HepG2 (cell line): ENCODE measurements at regions not wholly inside any gene's neighbourhood (a gene's known extent, or its start where the extent isn't known, plus 50 kb on each side); places are given as distances from the start of the nearest gene placed in this dataset.

ENCODE experiments used
- ATAC-seq: fragments of 200-7000 bp; cut with Tn5 transposase; 3 replicates; pipeline ENCODE4 v1.9.1; 2020; ENCODE audit warnings: mild to moderate bottlenecking, moderate library complexity
- BruUV-seq: library from RNA; stranded (reverse); fragments of 400-500 nt; replicated peaks from 2 replicates; lab custom pipeline; 2021; lab: Mats Ljungman, UMichigan
- CTCF ChIA-PET: fragments of 300-600 bp; formaldehyde crosslinking; extraction: SDS; loops from one replicate; lab custom pipeline; 2021; ENCODE audit warnings: low total read pairs, inconsistent platforms, low intra/inter-chr PET ratio; lab: Yijun Ruan, JAX
- POLR2A ChIA-PET: fragments of 350-600 bp; sonication (Branson Sonifier 250); formaldehyde crosslinking; loops from one replicate; lab custom pipeline; 2020; ENCODE audit warnings: antibody characterized with exemption, inconsistent platforms; lab: Yijun Ruan, JAX
- DNase-seq: peaks from one replicate; pipeline ENCODE4 v3.0.0-alpha.2; 2015; ENCODE audit warnings: low spot score
- FAIRE-seq: peaks from 3 replicates; lab custom pipeline; 2011; peaks lifted over from hg19 to GRCh38; lab: Jason Lieb, UNC
- H2AFZ ChIP-seq: one replicate; pipeline ENCODE4 v1.6.1; 2011; ENCODE audit warnings: low read length, inconsistent platforms
- H3K27ac ChIP-seq: fragments of 300-600 bp; 3 replicates; pipeline ENCODE4 v1.8.0; 2011; ENCODE audit warnings: mixed run types, mild to moderate bottlenecking, mixed read lengths, low read length, inconsistent platforms; ENCODE audit not compliant: insufficient read depth; ENCODE audit errors: extremely low read length
- H3K27me3 ChIP-seq, 2 experiments: fragments of 200-600 bp in 1 of 2; 2 replicates in 1 of 2; 3 replicates in 1 of 2; pipeline versions ENCODE4 v1.6.0 to v1.8.0; 2011; ENCODE audit warnings: low read length in 2 of 2, mild to moderate bottlenecking in 2 of 2, moderate library complexity in 2 of 2, inconsistent platforms in 1 of 2; ENCODE audit not compliant: insufficient read depth in 2 of 2, control insufficient read depth in 1 of 2
- H3K36me3 ChIP-seq, 2 experiments: fragments of 200-600 bp in 1 of 2; replicated peaks in 1 of 2; 2 replicates in 1 of 2; 3 replicates in 1 of 2; pipeline versions ENCODE4 v1.5.1 to v1.8.0; 2011; ENCODE audit warnings: low read length in 2 of 2, inconsistent platforms in 1 of 2; ENCODE audit not compliant: insufficient read depth in 2 of 2, control insufficient read depth in 1 of 2
- H3K4me1 ChIP-seq: 2 replicates; pipeline ENCODE4 v1.5.1; 2012; ENCODE audit warnings: low read length, inconsistent platforms; ENCODE audit not compliant: insufficient read depth
- H3K4me2 ChIP-seq: 2 replicates; pipeline ENCODE4 v1.6.0; 2011; ENCODE audit warnings: low read depth, low read length, inconsistent platforms
- H3K4me3 ChIP-seq, 3 experiments: fragments of 200-600 bp in 1 of 3; sonication (generic), shearing (Covaris generic) in 1 of 3; replicated peaks in 1 of 3; 2 replicates each; pipeline ENCODE4 v1.5.1; 2011 to 2016; ENCODE audit warnings: low read length in 3 of 3, inconsistent platforms in 2 of 3, low read depth in 2 of 3, mild to moderate bottlenecking in 2 of 3, control low read depth in 1 of 3, mixed read lengths in 1 of 3; ENCODE audit not compliant: insufficient read depth in 1 of 3
- H3K79me2 ChIP-seq: one replicate; pipeline ENCODE4 v1.6.1; 2011; ENCODE audit warnings: low read length, inconsistent platforms; ENCODE audit not compliant: insufficient read depth
- H3K9ac ChIP-seq: 2 replicates; pipeline ENCODE4 v1.6.0; 2011; ENCODE audit warnings: mild to moderate bottlenecking, low read depth, low read length, inconsistent platforms; ENCODE audit not compliant: insufficient read depth
- H3K9me3 ChIP-seq: 2 replicates; pipeline ENCODE4 v1.5.1; 2012; ENCODE audit warnings: mild to moderate bottlenecking, low read length
- H4K20me1 ChIP-seq: 2 replicates; pipeline ENCODE4 v1.6.0; 2011; ENCODE audit warnings: inconsistent platforms, mild to moderate bottlenecking, low read length, moderate library complexity; ENCODE audit not compliant: insufficient read depth
- ELF4 ChIP-seq: sonication (generic); formaldehyde crosslinking; IDR thresholded peaks from 2 replicates; pipeline ENCODE4 v1.5.0; 2020; ENCODE audit warnings: missing genetic modification reagents, mild to moderate bottlenecking, moderate library complexity, borderline replicate concordance
- MAZ ChIP-seq, 2 experiments: sonication (generic) in 1 of 2; formaldehyde crosslinking in 1 of 2; IDR thresholded peaks; 2 replicates each; pipeline versions ENCODE4 v1.5.0 to v1.6.1; 2012 to 2020; ENCODE audit warnings: low read depth in 2 of 2, mild to moderate bottlenecking in 2 of 2, borderline replicate concordance in 1 of 2, improper control_type of control experiment in 1 of 2, low read length in 1 of 2, missing genetic modification reagents in 1 of 2, moderate library complexity in 1 of 2
- MZF1 ChIP-seq: sonication (generic); formaldehyde crosslinking; IDR thresholded peaks from 2 replicates; pipeline ENCODE4 v1.8.1; 2023; ENCODE audit warnings: mild to moderate bottlenecking, missing genetic modification reagents, borderline replicate concordance
- SRY ChIP-seq: sonication (generic); formaldehyde crosslinking; IDR thresholded peaks from 2 replicates; pipeline ENCODE4 v1.8.0; 2022; ENCODE audit warnings: mild to moderate bottlenecking, missing genetic modification reagents
- TIGD3 ChIP-seq: sonication (generic); formaldehyde crosslinking; IDR thresholded peaks from 2 replicates; pipeline ENCODE4 v1.5.1; 2020; ENCODE audit warnings: mild to moderate bottlenecking, missing genetic modification reagents, borderline replicate concordance
- ZFP41 ChIP-seq: sonication (generic); formaldehyde crosslinking; IDR thresholded peaks from 2 replicates; pipeline ENCODE4 v1.4.0; 2020; ENCODE audit warnings: mild to moderate bottlenecking, missing genetic modification reagents, borderline replicate concordance
- ZNF362 ChIP-seq: sonication (generic); formaldehyde crosslinking; IDR thresholded peaks from 2 replicates; pipeline ENCODE4 v1.4.0; 2020; ENCODE audit warnings: missing genetic modification reagents, mild to moderate bottlenecking, borderline replicate concordance
- ZNF484 ChIP-seq: sonication (generic); formaldehyde crosslinking; IDR thresholded peaks from 2 replicates; pipeline ENCODE4 v1.5.1; 2020; ENCODE audit warnings: mild to moderate bottlenecking, low read depth, missing genetic modification reagents, borderline replicate concordance
- ZNF567 ChIP-seq: sonication (generic); formaldehyde crosslinking; IDR thresholded peaks from 2 replicates; pipeline ENCODE4 v1.8.1; 2023; ENCODE audit warnings: mild to moderate bottlenecking, missing genetic modification reagents, borderline replicate concordance
- ZNF788 ChIP-seq: sonication (generic); formaldehyde crosslinking; IDR thresholded peaks from 2 replicates; pipeline ENCODE4 v1.5.0; 2020; ENCODE audit warnings: mild to moderate bottlenecking, missing genetic modification reagents, borderline replicate concordance
- ZNF800 ChIP-seq: sonication (generic); formaldehyde crosslinking; IDR thresholded peaks from 2 replicates; pipeline ENCODE4 v1.4.0; 2020; ENCODE audit warnings: missing genetic modification reagents
- WGBS: methylation state at CpG from one replicate; pipeline ENCODE4 v1.1.6; 2017; ENCODE audit warnings: low lambda C conversion rate; 5-methylcytosine and 5-hydroxymethylcytosine counted together
- in situ Hi-C: cut with HindIII; loops from 2 replicates; pipeline ENCODE4 v1.10.0; 2017; ENCODE audit warnings: low pct_unique_long_range_greater_than_20kb; ENCODE audit not compliant: extremely low pct_ligation_motif_present
- intact Hi-C: fragments of 100-400 bp; cut with micrococcal nuclease; formaldehyde crosslinking; loops from one replicate; pipeline ENCODE4 v1.10.0; 2022; ENCODE audit not compliant: unreplicated experiment

- ATAC-seq (no peak), FAIRE-seq (no peak), DNase-seq (no peak)
- in situ Hi-C loops: no loop called here
- H3K36me3 ChIP-seq: no peaks in the 10 kb centered on the region
- H3K79me2 ChIP-seq: no peaks in the 10 kb centered on the region
- no peak overlapping the region for H3K4me2 ChIP-seq
- no peak overlapping the region for H3K9ac ChIP-seq
- ChIA-PET CTCF (no interaction called here), POLR2A (no interaction called here)
- H3K27me3 ChIP-seq: no peaks in the 10 kb centered on the region
- no peaks in the 10 kb centered on the region for H4K20me1 ChIP-seq
- H3K4me1 ChIP-seq: peaks cover 45% of the 10 kb centered on the region
- H3K27ac ChIP-seq: no peak overlapping the region
- intact Hi-C loops: no loop called here
- H3K4me3 ChIP-seq: no peak overlapping the region
- H3K9me3 ChIP-seq: no peaks in the 10 kb centered on the region
- BruUV-seq: no TSS peak
- no peak overlapping the region for H2AFZ ChIP-seq
- TF ChIP-seq ELF4: no peak
- TF ChIP-seq MAZ (IDR thresholded peaks at IDR 0.05; ENCODE audit: borderline replicate concordance, low read depth, low read length): no peak
- no peak for TF ChIP-seq MAZ (CRISPR knock-in tag; IDR thresholded peaks at IDR 0.05; ENCODE audit: low read depth)
- TF ChIP-seq SRY: no peak
- TF ChIP-seq ZNF362 (CRISPR knock-in tag): no peak
- TF ChIP-seq TIGD3 (CRISPR knock-in tag): no peak
- TF ChIP-seq ZNF788 (CRISPR knock-in tag): no peak
- TF ChIP-seq MZF1 (CRISPR knock-in tag): no peak
- no peak for TF ChIP-seq ZNF800 (CRISPR knock-in tag)
- TF ChIP-seq ZNF484: no peak
- TF ChIP-seq ZFP41 (CRISPR knock-in tag): no peak
- no peak for TF ChIP-seq ZNF567 (CRISPR knock-in tag)
- TF ChIP-seq, all 625 proteins: peak for 0
- WGBS: 81% methylated on average over 2 of the region's 2 CpGs
These were observed 511.9 kb upstream of the ZMIZ1 start for GRCh38 chr10:78556705-78557432.
